GM18520 (cell line): ENCODE measurements at regions not wholly inside any gene's neighbourhood (a gene's known extent, or its start where the extent isn't known, plus 50 kb on each side); places are given as distances from the start of the nearest gene placed in this dataset.
A peak's percentile ranks its signal among the peaks of the same experiment; 100 is the strongest.

Experiments
- ATAC-seq: cut with Tn5 transposase; IDR thresholded peaks from one replicate; pipeline ENCODE4 v1.9.1; 2021; ENCODE audit not compliant: unreplicated experiment

DNA sequence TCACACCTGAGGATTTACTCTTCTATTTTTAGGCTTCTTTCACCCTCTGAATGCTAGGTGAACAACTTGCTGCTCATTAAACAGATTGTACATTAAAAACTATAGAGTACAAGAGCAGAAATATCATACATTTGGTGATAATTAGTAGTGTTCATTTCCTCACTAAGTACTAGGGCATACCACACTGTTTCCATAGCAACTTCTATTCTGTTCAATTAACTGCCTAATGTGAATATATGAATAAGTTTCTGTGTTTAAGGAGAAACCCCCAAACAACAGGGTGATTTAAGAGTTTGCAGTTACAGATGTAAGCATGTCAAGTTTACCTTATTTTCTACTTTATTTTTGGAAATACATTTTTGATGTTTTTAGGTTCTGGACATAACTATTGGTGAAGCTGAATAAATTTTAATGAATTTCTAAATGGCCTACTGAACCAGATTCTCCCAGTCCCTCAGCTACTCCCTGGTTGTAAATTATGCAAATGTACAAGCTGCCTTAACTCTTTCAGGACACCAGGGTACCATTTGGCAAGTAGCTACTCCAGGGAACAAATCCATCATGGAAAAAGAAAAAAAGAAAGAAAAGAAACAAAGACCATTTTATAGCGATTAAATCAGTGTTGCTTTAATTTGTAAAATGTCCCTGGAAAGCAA is 199.8 kb upstream of the NAV3 start:
- no peak for ATAC-seq

DNA sequence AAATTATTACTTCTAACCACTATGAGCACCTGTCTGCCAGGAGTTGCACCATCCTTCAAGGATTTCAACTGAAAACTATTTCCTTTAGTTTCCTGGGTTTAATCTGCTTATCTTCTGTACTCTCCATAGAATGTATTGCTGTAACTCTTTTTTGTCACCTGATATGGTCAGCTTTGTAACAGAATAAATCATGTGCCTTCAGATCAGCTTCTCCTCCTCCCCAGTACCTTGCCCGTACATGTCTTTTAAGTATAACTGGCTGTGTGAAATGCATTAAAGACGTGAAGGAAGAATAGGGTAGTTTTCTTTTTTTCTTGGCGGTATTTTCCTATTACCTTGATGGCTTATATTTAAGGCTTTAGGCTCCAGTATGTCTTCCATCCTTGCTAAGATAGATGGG is 200.3 kb upstream of the NAV3 start:
- no peak for ATAC-seq

DNA sequence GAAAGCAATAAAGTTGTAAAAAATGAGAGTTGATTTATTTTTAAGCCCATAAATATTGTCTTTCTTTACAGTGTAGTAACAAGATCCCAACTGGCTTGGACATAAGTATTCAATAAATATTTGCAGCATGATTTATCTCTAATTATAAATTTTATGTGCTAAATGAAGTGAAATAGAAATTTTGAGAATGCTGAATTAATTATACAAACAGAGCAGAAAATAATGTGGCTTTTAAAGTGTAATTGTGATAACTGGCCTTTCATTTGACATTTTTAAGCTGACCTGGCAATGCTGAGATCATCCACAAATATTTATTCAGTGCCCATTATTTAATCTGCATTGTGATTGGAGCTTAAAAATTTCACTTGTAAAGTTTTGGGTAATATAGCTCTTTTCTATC is 201.6 kb upstream of the NAV3 start:
- no peak for ATAC-seq

DNA sequence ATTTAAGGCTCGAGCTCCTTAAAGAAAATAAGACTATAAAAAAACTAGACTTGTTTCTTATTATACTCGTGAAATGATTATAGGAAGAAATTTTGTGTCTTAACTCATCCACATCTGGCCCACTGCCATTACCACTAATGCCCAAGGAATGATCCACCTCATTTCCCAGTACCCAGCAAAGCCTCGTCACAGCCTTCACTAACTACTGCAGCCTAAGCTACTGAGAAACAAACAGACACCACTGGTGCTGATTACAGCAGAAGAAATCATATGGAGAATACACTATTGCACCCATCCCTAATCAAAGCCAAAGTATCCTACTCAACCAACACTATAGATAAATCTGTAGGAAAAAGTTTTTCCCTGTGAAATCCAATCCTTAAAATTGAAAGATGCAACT is 205.3 kb upstream of the NAV3 start:
- no peak for ATAC-seq

DNA sequence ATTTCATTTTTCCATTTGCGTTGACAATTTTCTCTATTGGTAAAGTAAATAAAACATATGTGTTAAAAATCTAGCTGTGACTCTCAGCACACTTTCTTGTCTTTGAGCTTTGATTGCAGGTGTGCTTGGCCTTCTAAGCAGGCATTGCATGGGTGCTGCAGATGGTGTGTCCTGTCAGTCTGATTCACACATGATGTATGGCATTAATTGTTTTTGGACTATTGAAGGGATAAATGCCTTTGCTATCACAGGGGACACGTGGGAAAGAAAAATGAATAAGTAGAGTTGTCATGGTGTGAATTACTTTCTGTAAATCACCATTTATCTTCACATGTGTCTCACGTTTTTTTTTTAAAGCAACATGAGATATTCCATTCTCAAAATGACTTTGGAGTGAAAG is 211.3 kb upstream of the NAV3 start:
- ATAC-seq, result no peak

DNA sequence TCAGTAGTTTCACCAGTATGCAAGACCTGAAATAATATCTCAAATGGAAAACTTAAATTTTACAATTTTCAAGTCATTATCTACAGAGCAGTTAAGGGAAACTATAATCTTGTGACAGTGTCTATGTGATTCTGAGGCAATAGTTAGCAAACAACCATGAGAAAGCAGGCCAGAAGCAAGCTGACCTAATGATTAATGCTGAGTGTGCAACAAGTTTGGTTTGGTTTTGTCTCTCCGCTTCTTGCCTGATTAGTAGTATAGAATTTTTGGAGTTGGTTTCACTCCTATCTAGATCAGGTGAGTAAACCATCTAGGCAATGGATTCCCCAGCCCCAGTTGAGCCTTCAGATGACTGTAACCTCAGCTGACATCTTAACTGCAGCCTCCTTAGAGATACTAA is 212.9 kb upstream of the NAV3 start:
- ATAC-seq, result no peak

DNA sequence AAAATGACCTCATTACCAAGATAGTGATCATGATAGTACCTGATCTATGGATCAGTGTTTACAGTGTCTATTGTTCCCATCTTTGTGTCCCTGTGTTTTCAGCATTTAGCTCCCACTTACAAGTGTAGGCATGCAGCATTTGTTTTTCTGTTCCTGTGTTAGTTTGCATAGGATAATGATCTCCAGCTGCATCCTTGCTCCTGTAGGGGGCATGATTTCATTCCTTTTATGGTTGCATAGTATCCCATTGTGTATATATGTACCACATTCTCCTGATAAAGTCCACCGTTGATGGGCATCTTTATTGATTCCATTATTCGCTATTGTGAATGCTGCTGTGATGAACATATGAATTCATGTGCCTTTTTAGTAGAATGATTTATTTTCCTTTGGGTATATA is 215.4 kb upstream of the NAV3 start:
- ATAC-seq, result no peak

DNA sequence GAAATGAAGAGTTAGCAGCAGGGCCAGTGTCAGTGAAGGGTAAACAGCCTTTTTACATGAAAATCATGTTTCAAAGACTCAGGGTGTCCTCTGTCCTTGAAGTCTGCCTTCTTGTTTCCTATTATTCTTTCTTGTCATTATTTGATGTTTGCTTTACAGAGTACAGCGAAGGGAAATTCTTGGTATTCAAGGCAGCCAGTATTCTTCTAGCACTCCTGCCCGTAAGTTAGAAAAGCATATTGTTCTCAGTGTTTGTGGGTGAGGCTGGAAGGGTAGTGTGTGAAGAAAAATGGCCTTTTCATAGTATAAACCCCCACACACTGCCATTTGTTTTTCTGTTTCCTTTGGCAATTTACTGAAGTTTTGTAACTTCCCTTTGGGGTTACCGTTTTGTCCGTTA is 217.3 kb upstream of the NAV3 start:
- no peak for ATAC-seq

DNA sequence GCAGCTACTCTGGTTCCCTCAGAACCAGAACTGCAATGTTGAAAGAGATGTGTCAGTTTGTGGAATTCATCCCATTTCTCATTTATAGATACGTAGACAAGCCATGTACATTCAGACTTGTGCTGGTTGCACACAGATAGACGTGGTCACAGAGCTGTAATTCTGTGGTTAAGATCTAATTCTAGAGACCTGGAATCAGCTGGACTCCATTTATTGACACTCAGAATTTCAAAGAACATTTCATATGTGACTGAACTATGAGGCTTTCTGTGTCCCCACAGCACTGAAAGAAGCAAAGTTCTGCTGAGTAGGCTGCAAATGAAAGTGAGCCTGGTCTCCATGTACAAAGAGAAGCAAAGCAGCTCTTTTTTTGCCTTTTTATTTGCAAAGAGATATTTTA is 220.2 kb upstream of the NAV3 start:
- no peak for ATAC-seq

DNA sequence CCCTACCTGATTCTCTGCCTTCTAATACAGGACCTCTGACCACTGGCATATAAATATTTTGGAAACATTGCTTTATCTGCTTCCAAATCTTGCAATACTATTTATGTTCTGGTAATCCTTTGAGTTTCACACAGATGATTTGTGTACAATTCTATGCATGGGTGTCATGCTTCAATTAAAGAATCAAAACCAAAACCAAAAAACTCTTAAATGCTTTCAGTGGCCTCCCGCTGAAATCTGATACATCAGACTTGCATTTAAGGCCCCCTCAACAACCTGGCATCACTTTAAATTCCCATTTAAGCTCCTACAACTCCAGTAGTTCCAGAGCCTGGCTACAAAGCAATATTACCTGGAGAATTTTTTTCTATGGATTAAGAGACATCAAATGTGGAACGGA is 221.7 kb upstream of the NAV3 start:
- ATAC-seq, result no peak

DNA sequence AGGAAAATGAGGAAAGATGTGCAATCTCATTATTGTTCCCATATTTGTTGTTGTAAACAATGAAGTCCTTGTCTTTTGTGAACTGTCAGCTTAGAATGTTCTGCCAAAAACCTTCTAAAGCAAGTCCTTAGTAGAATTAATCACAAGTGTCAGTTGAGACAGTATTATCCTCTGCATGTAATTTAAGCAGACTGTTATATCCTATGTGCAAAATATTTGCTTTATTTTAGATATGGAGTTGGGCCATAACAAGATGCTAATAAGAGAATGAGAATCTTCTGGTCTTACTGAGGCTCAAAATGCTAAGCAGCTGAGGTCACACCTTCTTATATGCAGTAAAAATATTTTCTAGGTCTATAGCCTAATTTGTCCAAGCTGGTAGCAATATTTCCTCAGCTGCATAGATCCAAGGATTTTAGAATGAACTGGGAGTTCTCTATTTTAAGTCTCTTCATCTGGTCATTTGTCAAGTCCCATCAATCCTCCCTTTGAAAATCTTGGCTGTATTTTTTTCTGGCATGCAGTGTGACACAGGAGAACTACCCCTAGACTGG is 222.3 kb upstream of the NAV3 start:
- ATAC-seq, result no peak

DNA sequence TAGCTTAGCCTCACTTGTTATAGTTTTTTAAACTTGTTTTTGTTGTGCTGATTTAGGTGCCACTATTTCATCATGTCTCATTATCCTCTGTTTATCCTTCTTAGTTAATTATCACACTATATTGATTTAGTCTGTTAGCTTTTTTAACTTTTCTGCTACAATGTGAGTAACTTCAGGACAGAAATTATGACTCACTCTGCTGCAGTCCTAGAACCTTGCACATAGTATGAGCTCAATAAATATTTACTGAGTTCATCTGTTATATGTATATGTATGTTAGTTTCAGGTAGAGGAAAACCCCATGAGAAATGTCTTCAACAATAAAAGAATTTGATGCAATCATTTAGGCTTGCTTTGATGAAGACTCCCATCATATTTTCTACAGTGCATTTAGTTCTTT is 224.3 kb upstream of the NAV3 start:
- no peak for ATAC-seq

DNA sequence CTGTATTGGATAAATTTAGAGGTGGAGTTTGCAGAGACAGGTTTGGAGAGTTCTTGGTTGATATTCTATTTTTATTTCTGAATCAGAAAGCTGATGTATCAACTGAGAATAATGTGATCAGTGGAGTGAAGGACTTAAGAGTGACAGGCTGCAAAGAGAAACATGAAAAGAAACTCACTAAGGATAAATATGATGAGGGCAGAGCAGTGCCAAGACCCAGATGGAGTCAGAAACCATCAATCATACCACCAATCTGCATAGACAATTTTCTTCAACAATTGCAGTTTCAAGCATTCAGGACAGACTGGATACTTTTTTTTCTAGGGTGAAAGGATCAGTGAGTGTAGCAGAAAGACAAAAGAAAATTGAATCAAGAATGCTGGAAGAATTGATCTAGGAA is 226.7 kb upstream of the NAV3 start:
- no peak for ATAC-seq

DNA sequence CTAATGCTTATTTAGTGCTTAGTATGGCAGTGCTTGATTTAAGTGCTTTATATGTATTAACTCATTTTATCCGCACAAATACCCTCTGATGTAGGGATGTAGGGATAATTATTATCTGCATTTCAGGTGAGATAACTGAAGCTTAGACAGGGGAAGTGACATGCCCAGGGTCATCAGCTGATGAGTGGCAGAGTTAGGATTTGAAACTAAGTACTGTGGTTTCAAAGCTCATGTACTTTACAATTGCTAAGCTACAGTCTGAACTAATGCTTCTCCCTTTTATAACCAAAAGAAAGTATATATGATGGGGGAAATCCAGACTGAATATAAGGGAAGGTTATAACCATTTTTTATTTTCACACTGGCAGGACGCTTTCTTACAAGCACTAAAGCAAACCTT is 229.6 kb upstream of the NAV3 start:
- ATAC-seq, result no peak

DNA sequence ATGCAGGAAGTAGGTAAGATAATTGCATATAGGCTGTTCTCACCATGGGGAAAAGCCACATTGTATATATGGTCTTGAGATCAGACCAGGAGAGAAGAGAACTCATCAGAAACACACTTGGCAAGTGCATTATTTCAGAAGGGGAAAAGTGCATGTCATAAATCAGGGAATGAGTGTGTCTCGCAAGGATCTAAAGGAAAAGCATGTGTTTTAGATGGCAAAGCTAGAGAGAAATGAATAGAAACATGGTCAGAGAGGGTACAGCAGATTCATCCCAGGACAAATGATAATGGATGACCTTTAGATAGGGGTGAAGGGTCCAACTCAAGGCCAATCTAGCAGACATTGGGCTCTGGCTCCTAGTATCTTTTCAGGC is 230.2 kb upstream of the NAV3 start:
- peak; percentile 8 for ATAC-seq

DNA sequence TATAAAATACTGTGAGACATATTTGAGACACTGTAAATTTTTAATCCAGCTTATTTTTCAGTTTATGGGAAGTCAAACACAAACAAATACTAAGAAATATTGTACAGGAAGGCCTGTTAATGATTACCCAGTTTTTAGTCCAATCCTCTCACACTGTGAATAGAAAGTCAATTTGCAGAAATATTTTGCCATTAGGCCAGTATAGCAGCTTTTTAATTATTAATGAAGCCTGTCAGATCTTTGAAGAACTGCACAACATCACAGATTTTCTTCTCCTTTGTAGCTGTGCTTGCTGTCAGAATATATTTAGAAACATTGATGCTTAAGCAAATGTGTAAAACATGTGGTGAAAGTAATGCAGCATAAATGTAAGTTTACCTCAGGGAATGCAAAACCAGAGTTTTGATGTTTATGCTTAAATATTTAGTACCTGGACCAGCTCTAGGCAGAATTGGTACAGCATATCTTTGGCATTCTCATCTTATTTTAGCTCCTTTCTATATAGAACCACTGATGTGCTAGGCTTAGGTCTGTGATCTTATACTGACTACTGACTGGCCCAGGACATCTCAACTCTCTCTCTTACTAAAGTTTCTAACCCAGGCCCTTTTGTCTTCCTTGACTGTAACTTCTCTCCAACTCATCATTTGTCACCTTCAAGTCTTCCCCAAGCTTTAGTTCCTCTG is 230.8 kb upstream of the NAV3 start:
- peak; percentile 39 for ATAC-seq

DNA sequence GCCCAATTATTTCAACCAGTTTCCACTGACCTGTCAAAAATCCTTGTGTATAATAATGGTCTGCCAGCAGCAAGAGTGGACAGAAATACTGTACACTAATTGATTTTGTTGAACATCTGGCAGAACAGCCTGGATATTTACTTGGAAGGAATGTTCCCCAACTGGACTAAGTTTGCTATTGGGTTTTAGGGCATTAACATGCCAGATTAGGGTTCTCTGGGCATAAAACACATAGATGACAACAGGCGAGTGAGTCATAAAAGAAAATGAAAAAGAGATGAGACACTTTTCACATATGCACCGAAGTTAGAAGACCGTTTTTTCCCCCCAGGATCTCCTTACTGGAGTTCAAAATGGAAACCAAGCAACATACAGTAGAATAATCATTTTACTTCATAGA is 236.3 kb upstream of the NAV3 start:
- ATAC-seq, result no peak

DNA sequence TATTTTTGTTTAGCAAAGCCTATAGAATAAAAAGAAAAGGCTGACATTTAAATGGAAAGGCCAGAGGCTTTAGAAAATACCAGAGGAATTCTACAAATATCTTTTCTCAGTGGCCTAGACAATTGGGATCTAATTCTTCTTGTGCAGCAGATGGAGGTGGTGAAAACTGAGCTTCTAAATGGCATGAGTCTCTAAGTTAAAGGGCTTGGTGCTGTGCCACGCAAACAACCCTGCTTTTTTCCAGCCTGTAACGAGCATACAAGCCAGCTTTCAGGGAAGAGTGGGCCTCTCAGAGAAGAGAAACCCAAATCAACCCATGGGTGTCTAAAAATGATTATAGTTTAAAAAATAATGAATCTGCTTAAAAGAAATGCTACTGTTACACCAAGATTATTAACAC is 237.9 kb upstream of the NAV3 start:
- ATAC-seq, result no peak

DNA sequence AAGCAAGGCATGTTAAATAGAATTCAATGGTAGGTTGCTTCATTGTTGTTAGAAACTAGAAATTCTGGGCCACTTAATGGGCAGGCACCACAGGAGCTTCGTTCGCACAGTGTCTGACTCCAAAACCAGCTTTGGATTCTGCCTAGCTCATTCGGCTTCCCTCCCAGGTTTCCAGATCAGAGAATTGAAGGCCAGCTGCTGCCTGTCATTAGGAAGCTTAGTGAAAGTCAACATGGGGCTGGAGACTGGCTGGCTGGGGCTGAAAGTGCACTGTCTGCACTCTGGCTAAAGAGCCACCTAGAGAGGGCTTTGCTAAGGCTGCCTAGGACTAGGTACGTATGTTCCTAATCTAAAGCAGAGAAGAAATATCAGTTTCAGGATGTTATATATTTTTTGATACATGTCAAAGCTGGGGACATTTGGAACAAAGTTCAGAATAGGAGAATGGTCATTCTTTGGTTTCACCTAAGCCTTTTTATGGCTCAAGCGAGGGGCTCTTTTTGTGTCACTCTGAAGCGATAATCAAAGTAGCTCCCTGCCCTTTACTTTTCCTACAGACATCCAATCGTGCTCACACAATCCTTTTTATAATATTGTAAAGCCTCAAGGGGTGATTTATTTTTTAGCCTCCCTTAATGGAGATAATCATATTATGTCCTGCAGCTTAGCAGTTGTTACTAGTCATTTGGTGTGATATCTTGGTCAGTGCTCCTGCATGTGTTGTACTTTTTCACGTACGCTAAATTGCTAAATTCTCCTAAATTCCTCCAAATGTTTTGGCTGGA is 238.5 kb upstream of the NAV3 start:
- ATAC-seq, result no peak

DNA sequence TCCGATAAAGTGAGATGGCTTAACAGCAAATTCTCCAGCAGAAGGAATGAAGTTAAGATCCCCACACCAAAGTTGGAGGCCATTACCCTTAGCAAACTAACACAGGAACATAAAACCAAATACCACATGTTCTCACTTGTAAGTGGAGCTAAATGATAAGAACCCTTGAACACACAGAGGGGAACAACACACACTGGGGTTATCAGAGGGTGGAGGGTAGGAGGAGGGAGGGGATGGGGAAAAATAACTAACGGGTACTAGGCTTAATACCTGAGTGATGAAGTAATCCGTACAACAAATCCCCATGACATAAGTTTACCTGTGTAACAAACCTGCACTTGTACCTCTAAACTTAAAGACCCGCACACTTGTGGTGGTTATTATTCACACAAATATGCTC is 240.4 kb upstream of the NAV3 start:
- ATAC-seq, result no peak

DNA sequence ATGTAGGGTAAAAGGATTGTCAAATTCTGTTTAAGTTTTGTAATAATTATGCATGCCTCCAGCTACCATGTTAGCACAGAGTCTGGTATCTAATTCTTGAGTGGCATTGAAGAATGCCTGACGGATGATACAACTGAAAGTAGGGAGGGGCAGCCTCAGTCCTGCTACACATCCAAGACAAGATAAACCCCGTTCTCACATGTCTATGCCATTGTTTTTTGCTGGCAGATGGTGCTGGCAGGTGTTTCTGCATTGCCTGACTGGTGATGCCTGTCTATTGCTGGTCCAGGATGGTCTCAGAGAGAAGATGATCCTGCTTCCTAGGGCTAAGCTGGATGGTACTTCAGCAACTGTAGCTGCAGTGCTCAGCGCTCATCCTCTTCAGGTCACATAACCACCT is 245.8 kb upstream of the NAV3 start:
- ATAC-seq, result no peak
